B cell (primary cell): ENCODE measurements at regions not wholly inside any gene's neighbourhood (a gene's known extent, or its start where the extent isn't known, plus 50 kb on each side); places are given as distances from the start of the nearest gene placed in this dataset.

Experiments used
- ATAC-seq: fragments of 200-7000 bp; cut with Tn5 transposase; one replicate; pipeline ENCODE4 v1.10.0; 2021; ENCODE audit warnings: low read depth, mild to moderate bottlenecking, moderate number of reproducible peaks, moderate library complexity
- CTCF ChIA-PET: fragments of 350-600 bp; sonication (Branson Sonifier 250); formaldehyde crosslinking; loops from one replicate; lab custom pipeline; 2021; ENCODE audit warnings: antibody characterized with exemption, inconsistent platforms; lab: Charles Lee
- POLR2A ChIA-PET: fragments of 350-600 bp; sonication (Branson Sonifier 250); formaldehyde crosslinking; loops from one replicate; lab custom pipeline; 2021; ENCODE audit warnings: antibody characterized with exemption; lab: Charles Lee
- DNase-seq: peaks from one replicate; pipeline ENCODE4 v3.0.0; 2013
- H2AFZ ChIP-seq: 2 replicates; pipeline ENCODE4 v1.6.1; 2012; ENCODE audit warnings: mild to moderate bottlenecking, low read depth, low read length; ENCODE audit not compliant: insufficient read depth, poor library complexity, severe bottlenecking
- H3K27ac ChIP-seq, 2 donors: 1 replicate in 1 of 2; 2 replicates in 1 of 2; pipeline ENCODE4 v1.5.1; 2012 to 2013; ENCODE audit warnings: low read length in 2 of 2, mild to moderate bottlenecking in 2 of 2, moderate library complexity in 1 of 2
- H3K27me3 ChIP-seq, 4 experiments: fragments of 200-600 bp in 1 of 4; sonication (generic) in 1 of 4; replicated peaks in 1 of 4; 1 replicate in 2 of 4; 2 replicates in 2 of 4; pipeline versions ENCODE4 v1.6.1 to v1.7.0; 2013 to 2016; ENCODE audit warnings: low read length in 3 of 4, mild to moderate bottlenecking in 2 of 4, mixed read lengths in 1 of 4, moderate library complexity in 1 of 4; ENCODE audit not compliant: insufficient read depth in 4 of 4, control insufficient read depth in 3 of 4; ENCODE audit errors: control extremely low read depth in 1 of 4
- H3K36me3 ChIP-seq, 2 experiments: replicated peaks in 1 of 2; 1 replicate in 1 of 2; 2 replicates in 1 of 2; pipeline versions ENCODE4 v1.6.1 to v1.7.1; 2013; ENCODE audit warnings: low read length in 1 of 2; ENCODE audit not compliant: insufficient read depth in 2 of 2, control insufficient read depth in 1 of 2; ENCODE audit errors: control extremely low read depth in 1 of 2, extremely low read depth in 1 of 2
- H3K4me1 ChIP-seq, 2 donors: fragments of 200-600 bp in 1 of 2; sonication (generic) in 1 of 2; 1 replicate in 1 of 2; 2 replicates in 1 of 2; pipeline versions ENCODE4 v1.5.1 to v1.6.1; 2013 to 2017; ENCODE audit warnings: low read length in 2 of 2; ENCODE audit not compliant: control insufficient read depth in 2 of 2, insufficient read depth in 2 of 2
- H3K4me2 ChIP-seq: replicated peaks from 2 replicates; pipeline ENCODE3; 2012; ENCODE audit warnings: mild to moderate bottlenecking, low read depth, low read length; ENCODE audit not compliant: poor library complexity, severe bottlenecking
- H3K4me3 ChIP-seq, 5 experiments: fragments of 200-600 bp in 1 of 5; sonication (generic) in 1 of 5; 1 replicate in 3 of 5; 2 replicates in 2 of 5; pipeline versions ENCODE4 v1.5.1 to v1.7.0; 2011 to 2016; ENCODE audit warnings: low read length in 4 of 5, mild to moderate bottlenecking in 4 of 5, low read depth in 2 of 5, control low read depth in 1 of 5, moderate library complexity in 1 of 5; ENCODE audit not compliant: insufficient read depth in 1 of 5; ENCODE audit errors: control extremely low read depth in 1 of 5, extremely low read depth in 1 of 5
- H3K79me2 ChIP-seq: fragments of 200-600 bp; sonication (generic); one replicate; pipeline ENCODE4 v1.6.0; 2016; ENCODE audit warnings: low read length; ENCODE audit not compliant: control insufficient read depth, insufficient read depth
- H3K9ac ChIP-seq: fragments of 200-600 bp; sonication (generic); 2 replicates; pipeline ENCODE4 v1.6.1; 2017; ENCODE audit warnings: mild to moderate bottlenecking, low read length, moderate library complexity
- H3K9me3 ChIP-seq, 3 donors: one replicate each; pipeline versions ENCODE4 v1.6.1 to v1.7.1; 2013; ENCODE audit warnings: low read length in 2 of 3; ENCODE audit not compliant: control insufficient read depth in 2 of 3, insufficient read depth in 1 of 3; ENCODE audit errors: control extremely low read depth in 1 of 3
- H4K20me1 ChIP-seq: 2 replicates; pipeline ENCODE4 v1.6.0; 2012; ENCODE audit warnings: mild to moderate bottlenecking, low read length; ENCODE audit not compliant: insufficient read depth, control insufficient read depth, poor library complexity, severe bottlenecking
- H3K27ac Mint-ChIP-seq: one replicate; pipeline ENCODE4 v1.8.0; 2021; ENCODE audit warnings: mixed read lengths
- H3K27me3 Mint-ChIP-seq: one replicate; pipeline ENCODE4 v1.8.0; 2021; ENCODE audit warnings: mixed read lengths
- H3K4me1 Mint-ChIP-seq: one replicate; pipeline ENCODE4 v1.8.0; 2021; ENCODE audit warnings: mixed read lengths
- H3K4me3 Mint-ChIP-seq: one replicate; pipeline ENCODE4 v1.8.0; 2021; ENCODE audit warnings: mixed read lengths
- H3K9me3 Mint-ChIP-seq: one replicate; pipeline ENCODE4 v1.8.0; 2022; ENCODE audit warnings: mixed read lengths; ENCODE audit not compliant: insufficient read depth
- EZH2 ChIP-seq: IDR thresholded peaks from 2 replicates; pipeline ENCODE4 v1.6.1; 2012; ENCODE audit warnings: borderline replicate concordance, low read depth, mild to moderate bottlenecking, moderate library complexity, low read length; ENCODE audit not compliant: insufficient read depth, poor library complexity, severe bottlenecking
- WGBS: methylation state at CpG from one replicate; pipeline ENCODE4 v1.1.5; 2013; ENCODE audit warnings: missing lambda C conversion rate; ENCODE audit not compliant: insufficient coverage; 5-methylcytosine and 5-hydroxymethylcytosine counted together
- intact Hi-C: fragments of 100-400 bp; cut with micrococcal nuclease; formaldehyde crosslinking; loops from one replicate; pipeline ENCODE4 v1.10.0; 2022
- TF ChIP-seq, protein P1 (sequence below): fragments of 200-600 bp; IDR thresholded peaks from one replicate; pipeline ENCODE4 v1.8.0; 2022; ENCODE audit warnings: antibody characterized with exemption, mild to moderate bottlenecking

DNA sequence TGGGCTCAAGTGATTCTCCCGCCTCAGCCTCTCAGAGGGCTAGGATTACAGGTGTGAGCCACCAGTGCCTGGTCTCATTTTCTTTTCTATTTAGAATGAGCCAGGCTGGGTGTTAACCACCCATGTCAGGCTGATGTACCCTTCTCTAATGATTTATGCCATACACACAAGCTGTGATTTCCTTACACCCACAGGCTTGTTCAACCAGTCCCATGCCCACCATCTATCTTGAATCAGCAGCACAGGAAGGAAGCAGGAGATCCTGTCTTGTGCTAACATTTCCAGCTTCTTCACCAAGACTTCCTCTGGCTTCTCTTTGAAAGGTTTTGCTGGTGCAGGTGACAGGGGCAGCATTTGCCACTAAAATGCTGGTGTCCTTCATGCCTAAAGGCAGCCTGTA, 176.4 kb downstream of the GATA3 start:
- POLR2A ChIA-PET: no interaction called here
- no peak overlapping the region for H3K27ac ChIP-seq
- no peak overlapping the region for H3K4me3 ChIP-seq
- H4K20me1 ChIP-seq: no peaks in the 10 kb centered on the region
- no peaks in the 10 kb centered on the region for H3K9me3 ChIP-seq
- Mint-ChIP-seq H3K4me1 (no peaks in the 10 kb centered on the region), H3K9me3 (no peaks in the 10 kb centered on the region), H3K27me3 (no peaks in the 10 kb centered on the region), H3K27ac (no peak overlapping the region), H3K4me3 (no peak overlapping the region)
- no peak for DNase-seq
- H2AFZ ChIP-seq: no peak overlapping the region
- H3K79me2 ChIP-seq: no peaks in the 10 kb centered on the region
- intact Hi-C loops: no loop called here
- H3K27me3 ChIP-seq: no peaks in the 10 kb centered on the region
- CTCF ChIA-PET: no interaction called here
- TF ChIP-seq, protein P1, sequence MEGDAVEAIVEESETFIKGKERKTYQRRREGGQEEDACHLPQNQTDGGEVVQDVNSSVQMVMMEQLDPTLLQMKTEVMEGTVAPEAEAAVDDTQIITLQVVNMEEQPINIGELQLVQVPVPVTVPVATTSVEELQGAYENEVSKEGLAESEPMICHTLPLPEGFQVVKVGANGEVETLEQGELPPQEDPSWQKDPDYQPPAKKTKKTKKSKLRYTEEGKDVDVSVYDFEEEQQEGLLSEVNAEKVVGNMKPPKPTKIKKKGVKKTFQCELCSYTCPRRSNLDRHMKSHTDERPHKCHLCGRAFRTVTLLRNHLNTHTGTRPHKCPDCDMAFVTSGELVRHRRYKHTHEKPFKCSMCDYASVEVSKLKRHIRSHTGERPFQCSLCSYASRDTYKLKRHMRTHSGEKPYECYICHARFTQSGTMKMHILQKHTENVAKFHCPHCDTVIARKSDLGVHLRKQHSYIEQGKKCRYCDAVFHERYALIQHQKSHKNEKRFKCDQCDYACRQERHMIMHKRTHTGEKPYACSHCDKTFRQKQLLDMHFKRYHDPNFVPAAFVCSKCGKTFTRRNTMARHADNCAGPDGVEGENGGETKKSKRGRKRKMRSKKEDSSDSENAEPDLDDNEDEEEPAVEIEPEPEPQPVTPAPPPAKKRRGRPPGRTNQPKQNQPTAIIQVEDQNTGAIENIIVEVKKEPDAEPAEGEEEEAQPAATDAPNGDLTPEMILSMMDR: no peak
- no peak for TF ChIP-seq EZH2
- no peak overlapping the region for H3K4me2 ChIP-seq
- no peak for ATAC-seq
- H3K9ac ChIP-seq: no peak overlapping the region
- 82% methylated on average over 1 of the region's 1 CpG for WGBS
- H3K36me3 ChIP-seq: no peaks in the 10 kb centered on the region
- no peaks in the 10 kb centered on the region for H3K4me1 ChIP-seq

DNA sequence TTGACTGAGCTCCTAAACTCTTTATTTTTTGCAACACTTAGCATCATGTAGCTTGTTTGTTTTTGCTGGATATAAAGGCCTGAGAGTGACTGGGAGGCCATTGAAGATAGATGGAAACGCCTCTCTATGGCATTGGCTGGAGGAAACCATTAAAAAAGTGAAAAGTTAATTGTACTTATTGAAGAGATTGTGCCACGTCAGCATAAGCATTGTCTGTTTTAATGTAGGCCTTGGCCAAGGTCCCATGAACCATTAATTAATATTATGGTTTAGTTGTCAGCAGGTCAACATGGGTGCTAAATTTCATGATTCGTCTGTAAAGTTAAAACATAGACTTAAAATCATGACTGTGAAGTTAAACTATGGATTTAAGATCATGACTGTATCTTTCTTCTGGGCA, 178.6 kb downstream of the GATA3 start:
- Mint-ChIP-seq H3K9me3 (no peaks in the 10 kb centered on the region), H3K4me3 (no peak overlapping the region), H3K4me1 (no peaks in the 10 kb centered on the region), H3K27me3 (no peaks in the 10 kb centered on the region), H3K27ac (no peak overlapping the region)
- H3K4me3 ChIP-seq: no peak overlapping the region
- H3K9ac ChIP-seq: no peak overlapping the region
- H3K27ac ChIP-seq: no peak overlapping the region
- no peaks in the 10 kb centered on the region for H3K36me3 ChIP-seq
- intact Hi-C loops: no loop called here
- H3K79me2 ChIP-seq: no peaks in the 10 kb centered on the region
- H3K9me3 ChIP-seq: peaks cover 0 to 5% (median 0%) of the 10 kb centered on the region in 3 donors
- H3K27me3 ChIP-seq: no peaks in the 10 kb centered on the region
- DNase-seq: no peak
- no peak overlapping the region for H2AFZ ChIP-seq
- H4K20me1 ChIP-seq: no peaks in the 10 kb centered on the region
- ChIA-PET CTCF (no interaction called here), POLR2A (no interaction called here)
- no peaks in the 10 kb centered on the region for H3K4me1 ChIP-seq
- ATAC-seq: no peak
- no peak for TF ChIP-seq EZH2
- TF ChIP-seq, protein P1: no peak
- H3K4me2 ChIP-seq: no peak overlapping the region
- 94% methylated on average over 2 of the region's 3 CpGs for WGBS
